GM10266 (cell line): ENCODE measurements at regions not wholly inside any gene's neighbourhood (a gene's known extent, or its start where the extent isn't known, plus 50 kb on each side); places are given as distances from the start of the nearest gene placed in this dataset.

Experiments used
- DNase-seq: peaks from one replicate; pipeline ENCODE4 v3.0.0; 2012; ENCODE audit errors: extremely low spot score
- TF ChIP-seq, protein P1 (sequence below): IDR thresholded peaks from 2 replicates; pipeline ENCODE4 v1.5.1; 2012; ENCODE audit warnings: mild to moderate bottlenecking, low read depth; ENCODE audit not compliant: control insufficient read depth, insufficient read depth; ENCODE audit errors: missing control alignments

DNA sequence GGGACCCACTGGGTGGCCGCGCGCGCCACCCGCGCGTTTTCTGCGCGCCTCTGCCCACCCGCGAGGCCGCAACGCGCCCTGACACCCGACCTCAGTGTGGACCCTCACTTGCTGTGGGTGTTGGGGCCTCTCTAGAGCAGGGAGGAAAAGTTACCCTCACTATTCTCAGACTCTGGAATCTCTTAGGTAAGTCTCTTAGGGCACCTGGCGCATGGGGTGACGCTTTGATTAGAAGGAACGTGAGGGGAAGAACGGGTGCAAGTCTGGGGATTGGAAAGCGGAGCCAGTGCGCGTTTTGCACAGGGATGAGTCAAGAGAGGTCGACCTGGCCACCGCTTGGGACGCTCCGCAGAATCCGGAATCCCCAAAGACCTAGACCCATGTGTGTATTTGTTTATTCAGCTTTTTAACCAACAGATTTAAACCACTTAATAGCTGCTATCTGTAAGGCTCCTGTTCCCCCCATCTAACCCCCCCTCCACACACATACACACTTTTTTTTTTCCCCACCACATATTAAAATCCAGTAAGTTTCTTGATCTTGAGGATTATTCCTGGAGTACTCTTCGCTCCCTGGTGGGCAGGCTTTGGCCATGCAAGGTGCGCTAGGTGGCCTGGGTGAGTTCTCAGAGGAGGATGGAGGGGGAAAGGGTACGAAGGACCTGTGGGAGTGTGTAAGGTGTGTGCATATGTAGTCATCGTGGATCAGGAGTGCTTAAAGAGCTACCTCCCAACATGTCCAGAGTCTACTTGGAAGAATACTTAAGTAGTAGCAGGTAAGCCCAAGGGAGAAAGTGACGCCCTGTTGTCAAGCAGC lies 169.1 kb upstream of the PPP1R3A start:
- DNase-seq, result peak; percentile 20
- TF ChIP-seq, protein P1, sequence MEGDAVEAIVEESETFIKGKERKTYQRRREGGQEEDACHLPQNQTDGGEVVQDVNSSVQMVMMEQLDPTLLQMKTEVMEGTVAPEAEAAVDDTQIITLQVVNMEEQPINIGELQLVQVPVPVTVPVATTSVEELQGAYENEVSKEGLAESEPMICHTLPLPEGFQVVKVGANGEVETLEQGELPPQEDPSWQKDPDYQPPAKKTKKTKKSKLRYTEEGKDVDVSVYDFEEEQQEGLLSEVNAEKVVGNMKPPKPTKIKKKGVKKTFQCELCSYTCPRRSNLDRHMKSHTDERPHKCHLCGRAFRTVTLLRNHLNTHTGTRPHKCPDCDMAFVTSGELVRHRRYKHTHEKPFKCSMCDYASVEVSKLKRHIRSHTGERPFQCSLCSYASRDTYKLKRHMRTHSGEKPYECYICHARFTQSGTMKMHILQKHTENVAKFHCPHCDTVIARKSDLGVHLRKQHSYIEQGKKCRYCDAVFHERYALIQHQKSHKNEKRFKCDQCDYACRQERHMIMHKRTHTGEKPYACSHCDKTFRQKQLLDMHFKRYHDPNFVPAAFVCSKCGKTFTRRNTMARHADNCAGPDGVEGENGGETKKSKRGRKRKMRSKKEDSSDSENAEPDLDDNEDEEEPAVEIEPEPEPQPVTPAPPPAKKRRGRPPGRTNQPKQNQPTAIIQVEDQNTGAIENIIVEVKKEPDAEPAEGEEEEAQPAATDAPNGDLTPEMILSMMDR, result no peak

DNA sequence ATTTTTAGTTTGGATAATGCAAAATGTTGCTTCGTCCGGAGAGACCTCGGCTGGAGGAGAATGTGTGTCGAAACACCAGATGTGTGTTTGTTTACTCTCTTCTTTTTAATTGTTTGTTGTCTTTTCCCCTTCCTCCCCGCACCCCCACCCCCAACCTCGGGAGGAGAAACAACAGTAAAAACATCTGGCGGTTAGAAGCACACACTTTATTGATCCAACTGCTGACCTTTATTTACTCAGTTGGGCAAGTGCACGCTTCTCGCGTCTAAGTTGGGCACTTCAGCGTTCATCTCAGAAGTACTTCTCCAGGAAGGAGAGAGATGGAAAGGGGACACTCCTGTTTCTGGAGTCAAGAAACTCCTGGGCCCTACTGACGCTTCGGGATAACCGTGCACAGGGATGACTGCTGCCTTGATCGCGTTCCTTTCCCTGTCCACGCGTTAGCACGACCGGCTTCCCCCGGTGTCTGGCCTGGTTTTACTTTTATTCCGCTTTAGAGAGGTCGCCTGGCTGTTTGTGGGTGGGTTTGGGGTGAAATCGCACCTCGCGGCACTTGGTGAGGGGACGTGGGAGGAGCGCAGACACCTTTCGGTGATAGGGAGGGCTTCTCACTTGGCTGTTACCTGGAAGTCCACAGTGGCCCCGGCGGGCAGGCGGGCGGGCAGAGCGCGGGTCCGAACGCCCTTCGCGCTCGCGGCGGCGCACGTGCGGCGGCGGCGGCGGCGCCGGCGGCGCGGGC lies 168.3 kb upstream of the PPP1R3A start:
- TF ChIP-seq, protein P1, result no peak
- peak; percentile 47 for DNase-seq

DNA sequence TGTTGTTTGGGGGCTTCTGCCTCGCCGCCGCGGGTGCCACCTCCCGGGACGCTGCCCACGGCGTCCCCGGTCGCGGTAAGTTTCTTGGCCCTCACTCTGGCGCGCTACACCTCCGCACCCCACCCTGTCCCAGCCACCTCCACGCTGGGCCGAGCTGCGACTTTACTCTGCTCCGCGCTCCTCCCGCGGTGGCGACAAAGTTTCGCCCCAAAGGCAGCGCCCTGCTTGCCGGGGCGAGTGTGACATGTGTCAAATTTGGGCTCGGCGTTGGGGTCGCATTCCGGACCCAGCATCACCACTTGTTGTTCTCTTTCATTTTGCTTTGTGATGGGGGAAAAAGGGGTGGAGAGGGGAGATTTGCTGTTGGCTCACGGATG lies 167.7 kb upstream of the PPP1R3A start:
- DNase-seq, result peak; percentile 53
- TF ChIP-seq, protein P1, result no peak

DNA sequence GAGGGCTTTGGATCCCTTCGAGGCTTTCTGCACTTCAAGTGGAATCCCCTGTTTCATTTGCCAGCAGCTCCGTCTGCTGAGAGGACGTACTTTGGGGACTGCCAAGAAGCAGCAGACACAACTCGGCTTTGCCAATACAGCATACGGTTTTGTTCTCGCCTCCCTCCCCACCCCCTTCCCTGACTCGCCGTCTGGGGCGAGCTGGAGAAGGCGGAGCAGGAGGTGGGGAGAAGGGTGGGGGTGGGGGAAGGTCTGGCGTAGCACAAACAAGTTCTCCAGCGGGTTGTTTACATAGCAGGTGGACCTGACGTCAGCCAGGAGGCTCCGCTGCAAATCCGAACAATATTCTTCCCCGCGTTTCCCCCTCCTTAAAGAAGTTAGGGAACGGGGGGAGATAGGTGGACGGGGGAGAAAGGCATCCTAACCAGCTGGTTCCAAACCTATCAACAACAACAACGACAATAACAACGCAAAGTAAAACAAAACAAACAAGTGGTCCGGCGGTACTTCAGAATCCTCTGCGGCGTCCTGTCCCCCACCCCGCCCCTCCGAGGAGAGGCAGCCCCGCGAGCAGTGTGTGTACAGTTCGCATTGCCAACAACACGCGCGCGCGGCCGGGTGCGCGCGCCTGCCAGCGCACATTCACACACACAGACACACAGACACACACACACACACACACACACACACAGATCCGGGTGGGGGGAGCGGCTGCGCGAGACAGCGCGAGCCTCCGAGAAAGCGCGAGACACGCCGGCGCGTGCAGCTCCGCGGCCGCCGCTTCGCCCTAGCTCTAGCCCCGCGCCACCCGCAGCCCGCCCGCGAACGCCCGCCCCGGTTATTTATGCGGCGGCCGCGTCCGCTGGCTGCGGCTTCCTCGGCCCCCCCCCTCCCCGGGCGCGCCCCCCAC lies 167.0 kb upstream of the PPP1R3A start:
- TF ChIP-seq, protein P1, result no peak
- DNase-seq, result peak; percentile 67

DNA sequence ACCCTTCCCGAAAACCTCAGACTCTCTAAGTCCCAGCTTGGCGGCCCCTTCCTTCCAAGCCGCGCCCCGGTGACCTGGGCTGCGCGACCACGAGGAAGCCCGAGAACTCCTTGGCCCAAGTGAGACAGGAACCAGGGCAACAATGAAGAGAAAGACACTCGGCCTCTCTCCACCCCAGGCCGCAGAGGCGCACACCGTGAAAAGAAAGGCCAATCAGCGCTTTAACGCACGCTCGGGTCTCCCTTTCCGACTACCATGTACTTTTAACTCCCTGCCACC lies 166.4 kb upstream of the PPP1R3A start:
- TF ChIP-seq, protein P1, result no peak
- no peak for DNase-seq

DNA sequence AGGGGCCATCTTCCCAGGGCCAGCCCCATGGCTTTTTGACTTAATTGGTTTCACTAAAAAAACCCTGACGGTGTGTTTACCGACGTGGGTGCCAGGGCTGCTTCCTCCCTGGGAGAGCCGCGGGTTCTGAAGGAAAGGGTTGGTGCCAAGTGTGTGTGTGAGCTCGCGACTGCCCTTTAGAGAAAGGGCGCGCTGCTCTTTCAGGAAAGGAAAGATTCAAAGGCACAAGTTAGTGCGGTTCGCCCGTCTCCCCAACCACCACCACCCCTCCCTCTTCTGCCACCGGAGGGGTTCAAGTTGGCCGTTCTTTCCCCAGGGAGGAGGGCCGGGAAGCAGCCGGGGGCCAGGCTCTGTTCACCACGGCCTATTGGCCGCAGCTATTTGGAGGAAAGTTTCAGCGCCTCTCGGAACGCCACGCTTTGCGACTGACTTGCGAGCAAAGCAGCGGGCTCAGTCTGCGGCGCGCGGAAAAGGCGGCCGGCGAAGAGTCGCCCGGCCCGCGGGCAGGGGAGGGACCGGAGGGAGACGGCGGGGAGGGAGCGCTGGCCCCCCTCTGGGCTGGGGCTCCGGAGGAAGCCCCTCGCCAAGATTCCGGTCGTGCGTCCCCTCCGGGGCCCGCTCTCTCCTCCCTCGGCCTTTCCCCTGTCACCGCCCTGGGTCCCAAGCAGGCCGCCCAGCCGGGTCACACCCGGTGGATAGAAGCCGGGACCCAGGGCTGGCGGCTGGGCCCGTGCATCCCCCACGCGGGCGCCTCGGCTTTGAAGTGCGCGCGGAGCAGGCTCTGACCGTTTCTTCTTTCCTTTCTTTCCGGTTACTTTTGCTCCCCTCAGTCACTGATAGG lies 165.9 kb upstream of the PPP1R3A start:
- DNase-seq, result peak; percentile 43
- TF ChIP-seq, protein P1, result no peak
